ENCODE measurements at regions not wholly inside any gene's neighbourhood (a gene's known extent, or its start where the extent isn't known, plus 50 kb on each side); places are given as distances from the start of the nearest gene placed in this dataset.
"Not testable (repeated sequence)": the region's sequence is repeated elsewhere in the genome, so short reads cannot be mapped to it uniquely, and the experiment has no call there.

DNA sequence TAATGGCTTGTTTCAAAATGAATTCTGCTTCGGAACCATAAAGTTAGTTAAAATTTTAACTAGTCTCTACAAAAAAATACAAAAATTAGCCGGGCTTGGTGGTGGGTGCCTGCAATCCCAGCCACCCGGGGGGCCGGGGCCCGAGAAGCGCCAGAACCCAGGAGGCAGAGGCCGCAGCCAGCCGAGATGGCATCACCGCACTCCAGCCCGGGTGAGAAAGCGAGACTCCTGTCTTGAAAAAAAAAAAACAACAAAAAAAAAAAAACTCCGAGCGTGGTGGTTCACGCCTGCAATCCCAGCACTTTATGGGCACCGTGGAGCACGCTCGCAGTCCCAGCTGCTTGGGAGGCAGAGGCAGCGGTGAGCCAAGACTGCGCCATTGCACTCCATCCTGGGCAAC lies 781.4 kb downstream of the BRINP3 start:
- DNase-seq = no peak

DNA sequence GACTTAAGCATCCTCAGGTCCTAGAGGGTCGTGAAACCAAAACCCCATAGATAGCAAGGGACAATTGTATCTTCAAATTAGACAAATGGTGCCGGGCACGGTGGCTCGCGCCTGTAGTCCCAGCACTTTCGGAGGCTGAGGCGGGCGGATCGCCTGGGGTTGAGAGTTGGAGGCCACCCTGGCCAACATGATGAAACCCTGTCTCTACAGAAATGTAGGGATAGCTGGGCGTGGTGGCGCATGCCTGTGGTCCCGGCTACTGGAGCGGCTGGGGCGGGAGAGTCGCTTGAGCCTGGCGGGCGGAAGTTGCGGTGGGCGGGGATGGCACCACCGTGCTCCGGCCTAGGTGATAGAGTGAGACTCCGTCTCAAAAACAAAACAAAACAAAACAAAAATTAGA lies 780.6 kb downstream of the BRINP3 start:
- no peak for DNase-seq

DNA sequence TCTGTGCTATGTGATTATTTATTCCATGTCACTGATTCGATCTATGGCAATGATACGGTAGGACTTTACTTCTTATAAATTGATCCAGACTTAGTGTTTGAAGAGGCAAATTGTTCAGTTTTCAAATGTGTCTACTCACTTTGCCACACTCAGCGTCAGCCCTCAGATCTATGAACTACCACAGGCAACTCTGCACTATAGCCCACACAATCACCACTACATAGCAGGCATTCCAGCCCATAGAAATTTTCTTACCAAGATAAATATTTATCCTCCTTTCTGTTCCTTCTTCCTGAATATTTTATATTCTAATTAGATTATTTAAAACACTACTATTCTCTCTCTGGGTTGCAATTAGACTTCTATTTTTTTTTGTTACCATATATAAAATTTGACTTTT lies 776.1 kb downstream of the BRINP3 start:
- DNase-seq = no peak

DNA sequence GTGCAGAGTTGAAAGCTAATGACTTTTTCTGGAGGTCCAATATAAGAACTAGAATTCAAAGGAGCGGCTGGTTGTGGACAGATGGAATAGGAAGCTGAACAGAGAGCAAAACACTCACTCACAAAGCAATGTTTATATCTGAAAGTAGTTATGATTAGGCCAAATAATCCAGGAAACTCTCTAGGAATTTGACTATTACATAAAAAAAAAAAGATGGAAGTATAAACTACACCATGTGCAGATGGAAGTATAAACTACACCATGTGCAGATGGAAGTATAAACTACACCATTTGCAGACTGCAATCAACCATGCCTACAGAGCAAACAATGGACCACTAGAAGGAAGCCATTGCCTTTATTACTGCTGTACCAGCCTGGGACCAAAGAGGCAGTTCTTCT lies 771.1 kb downstream of the BRINP3 start:
- DNase-seq = no peak

DNA sequence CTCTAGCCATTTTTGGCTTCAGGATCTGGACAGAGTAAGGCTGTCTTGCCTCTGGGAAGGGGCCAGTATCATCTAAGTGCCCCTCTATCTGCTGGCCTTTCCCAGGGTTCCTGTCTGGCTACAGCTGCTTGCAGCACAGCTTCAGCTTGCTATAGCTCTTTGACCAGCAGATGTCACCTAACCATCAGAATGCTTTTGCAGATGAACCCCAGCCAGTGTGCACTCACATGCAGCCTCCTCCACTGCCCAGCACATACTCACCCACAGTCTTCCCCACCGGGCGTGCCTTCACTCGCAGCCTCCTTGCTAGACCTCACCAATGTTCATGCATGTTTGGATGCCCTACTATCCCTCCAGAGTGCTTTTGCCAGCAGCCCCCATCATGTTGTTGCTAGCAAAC lies 769.0 kb downstream of the BRINP3 start:
- DNase-seq = no peak

DNA sequence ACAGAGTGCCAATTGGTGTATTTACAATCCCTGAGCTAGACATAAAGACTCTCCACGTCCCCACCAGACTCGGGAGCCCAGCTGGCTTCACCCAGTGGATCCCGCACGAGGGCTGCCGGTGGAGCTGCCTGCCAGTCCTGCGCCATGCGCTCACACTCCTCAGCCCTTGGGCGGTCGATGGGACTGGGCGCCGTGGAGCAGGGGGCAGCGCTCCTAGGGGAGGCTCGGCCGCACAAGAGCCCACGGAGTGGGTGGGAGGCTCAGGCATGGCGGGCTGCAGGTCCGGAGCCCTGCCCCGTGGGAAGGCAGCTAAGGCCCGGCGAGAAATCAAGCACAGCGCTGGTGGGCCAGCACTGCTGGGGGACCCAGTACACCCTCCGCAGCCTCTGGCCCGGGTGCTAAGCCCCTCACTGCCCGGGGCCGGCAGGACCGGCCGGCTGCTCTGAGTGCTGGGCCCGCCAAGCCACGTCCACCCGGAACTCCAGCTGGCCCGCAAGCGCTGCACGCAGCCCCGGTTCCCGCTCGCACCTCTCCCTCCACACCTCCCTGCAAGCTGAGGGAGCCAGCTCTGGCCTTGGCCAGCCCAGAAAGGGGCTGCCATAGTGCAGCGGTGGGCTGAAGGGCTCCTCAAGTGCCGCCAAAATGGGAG lies 759.4 kb downstream of the BRINP3 start:
- DNase-seq = not testable (repeated sequence)

DNA sequence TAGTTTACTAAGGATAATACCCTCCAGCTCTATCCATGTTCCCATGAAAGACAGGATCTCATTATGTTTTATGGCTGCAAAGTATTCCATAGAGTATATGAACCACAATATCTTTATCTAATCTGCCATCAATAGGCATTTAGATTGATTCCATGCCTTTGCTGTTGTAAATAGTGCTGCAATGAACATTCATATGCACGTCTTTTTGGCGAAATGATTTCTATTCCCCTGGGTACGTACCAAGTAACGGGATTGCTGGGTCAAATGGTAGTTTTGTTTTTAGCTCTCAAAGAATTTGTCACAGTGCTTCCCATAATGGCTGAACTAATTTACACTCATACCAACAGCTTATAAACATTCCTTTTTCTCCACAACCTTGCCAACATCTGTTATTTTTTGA lies 750.9 kb downstream of the BRINP3 start:
- DNase-seq = no peak

DNA sequence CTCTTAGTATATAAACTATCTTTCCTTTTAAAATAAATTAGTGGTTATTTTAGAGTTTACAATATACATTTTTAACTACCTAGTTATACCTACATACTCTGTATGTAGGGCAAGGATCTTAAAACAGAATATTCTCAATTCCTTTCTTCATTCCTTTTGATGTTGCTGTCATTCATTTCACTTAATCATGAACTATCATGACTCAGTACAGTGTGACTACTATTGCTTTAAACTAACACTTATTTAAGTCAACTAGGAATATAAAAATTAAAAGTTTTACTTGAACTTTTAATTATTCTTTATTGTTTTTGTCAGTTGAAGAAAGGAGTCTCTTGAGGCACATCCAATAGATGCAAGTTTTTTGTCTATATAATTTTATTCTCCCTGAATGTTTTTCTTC lies 726.4 kb downstream of the BRINP3 start:
- DNase-seq = no peak

DNA sequence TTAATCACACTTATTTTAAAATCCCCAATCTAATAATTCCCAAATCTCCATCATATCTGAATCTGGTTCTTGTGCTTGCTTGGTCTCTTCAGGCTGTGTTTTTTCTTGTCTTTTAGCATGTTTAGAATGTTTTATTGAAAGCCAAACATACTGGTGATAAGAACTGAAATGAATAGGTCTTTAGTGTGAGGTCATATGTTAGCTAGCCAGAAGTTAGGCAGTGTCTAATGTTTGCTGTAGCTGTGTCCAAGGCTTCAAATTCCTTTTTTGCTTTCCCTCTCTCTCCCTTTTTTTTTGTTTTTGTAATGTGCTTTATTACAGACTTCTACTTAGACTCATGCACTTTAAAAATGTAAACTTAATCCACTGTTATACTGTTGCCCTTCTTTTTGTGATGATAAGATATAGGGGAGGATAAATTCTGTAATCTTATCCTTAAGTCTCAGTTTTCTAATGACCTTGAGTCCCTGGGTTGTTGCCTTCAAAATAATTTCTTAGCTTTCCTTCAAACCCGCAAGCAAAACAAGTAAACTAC lies 725.1 kb downstream of the BRINP3 start:
- DNase-seq = no peak

DNA sequence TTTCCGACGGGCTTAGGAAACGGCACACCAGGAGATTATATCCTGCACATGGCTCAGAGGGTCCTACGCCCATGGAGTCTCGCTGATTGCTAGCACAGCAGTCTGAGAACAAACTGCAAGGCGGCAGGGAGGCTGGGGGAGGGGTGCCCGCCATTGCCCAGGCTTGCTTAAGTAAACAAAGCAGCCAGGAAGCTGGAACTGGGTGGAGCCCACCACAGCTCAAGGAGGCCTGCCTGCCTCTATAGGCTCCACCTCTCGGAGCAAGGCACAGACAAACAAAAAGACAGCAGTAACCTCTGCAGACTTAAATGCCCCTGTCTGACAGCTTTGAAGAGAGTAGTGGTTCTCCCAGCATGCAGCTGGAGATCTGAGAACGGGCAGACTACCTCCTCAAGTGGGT lies 722.6 kb downstream of the BRINP3 start:
- DNase-seq = not testable (repeated sequence)

DNA sequence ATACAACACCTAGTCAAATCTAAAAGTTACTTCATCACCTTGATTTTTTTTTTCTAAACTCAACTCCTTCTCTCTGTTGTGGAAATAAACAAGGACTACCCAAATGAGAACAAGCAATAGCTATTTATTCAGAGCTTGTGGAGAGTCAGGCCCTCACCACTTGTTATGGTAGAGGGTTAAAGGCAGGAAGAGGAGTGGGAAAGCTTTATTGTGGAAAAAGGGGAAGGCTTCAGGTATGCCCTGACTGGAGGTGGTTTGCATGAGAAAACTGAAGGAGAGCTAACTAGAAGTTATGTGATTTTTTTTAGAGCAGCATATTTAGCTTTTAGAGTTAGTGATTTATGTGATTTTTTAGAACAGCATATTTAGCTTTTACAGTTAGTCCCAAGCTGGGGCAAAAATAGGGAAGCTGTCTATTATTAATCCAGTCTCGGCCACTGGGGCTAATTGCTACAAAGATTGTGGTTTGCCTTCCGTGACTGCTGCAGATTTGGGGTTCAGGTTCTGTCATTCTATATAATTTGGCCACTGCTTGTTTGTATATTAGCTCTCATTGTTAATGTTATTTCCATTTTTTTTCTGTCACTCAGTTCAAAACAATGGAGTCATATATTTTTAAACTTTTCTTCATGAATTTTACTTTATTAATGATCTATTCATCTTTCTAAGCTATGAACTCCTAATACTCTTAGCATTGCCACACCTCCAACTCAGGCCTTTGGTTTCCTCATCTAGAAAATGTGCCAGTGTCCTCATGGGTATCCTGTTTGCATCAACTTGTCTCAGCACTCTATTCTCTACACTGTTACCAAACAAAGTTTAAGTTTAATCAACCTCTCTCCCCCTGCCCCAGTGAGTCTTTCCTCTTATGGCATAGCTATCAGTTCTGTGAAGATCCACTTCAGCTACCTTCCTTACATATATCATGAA lies 713.0 kb downstream of the BRINP3 start:
- no peak for DNase-seq

DNA sequence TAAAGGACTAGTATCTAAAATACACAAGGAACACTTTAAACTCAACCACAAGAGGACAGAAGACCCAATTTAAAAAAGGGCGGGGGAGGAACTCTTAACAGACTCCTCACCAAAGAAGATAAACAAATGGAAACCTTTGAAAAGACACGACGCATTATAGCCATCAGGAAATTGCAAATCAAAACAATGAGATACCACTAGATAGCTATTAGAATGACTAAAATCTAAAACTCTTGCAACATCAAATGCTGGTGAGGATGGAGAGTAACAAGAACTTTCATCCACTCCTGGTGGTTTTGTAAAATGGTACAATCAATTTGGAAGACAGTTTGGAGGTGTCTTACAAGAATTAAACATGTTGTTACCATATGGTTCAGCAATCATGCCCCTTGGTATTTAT lies 708.2 kb downstream of the BRINP3 start:
- no peak for DNase-seq

DNA sequence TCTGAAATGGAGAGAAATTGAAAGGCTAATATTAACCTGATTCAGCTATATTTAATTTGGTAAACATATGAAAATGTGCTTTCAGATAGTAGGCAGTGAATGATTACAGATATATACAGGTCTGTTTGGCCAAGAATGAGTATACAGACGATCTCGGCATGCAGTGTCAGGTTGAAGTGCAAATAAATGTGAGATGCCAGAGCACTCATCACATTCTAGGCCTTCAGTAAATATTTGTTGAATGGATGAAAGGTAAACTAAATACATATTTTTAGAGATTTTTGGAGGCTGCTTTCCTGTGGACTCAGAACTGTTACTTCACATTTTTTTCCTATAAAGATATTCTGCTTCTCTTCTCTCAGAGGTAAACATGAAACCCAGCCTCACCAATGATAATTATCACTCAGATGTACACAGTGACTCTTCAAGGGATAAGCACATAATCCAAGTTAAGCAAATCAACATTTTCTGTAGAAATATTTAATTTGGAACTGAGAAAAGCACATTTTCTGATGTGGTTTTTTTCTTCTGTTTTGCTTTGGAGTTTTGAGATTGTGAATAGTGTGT lies 702.9 kb downstream of the BRINP3 start:
- DNase-seq = no peak

DNA sequence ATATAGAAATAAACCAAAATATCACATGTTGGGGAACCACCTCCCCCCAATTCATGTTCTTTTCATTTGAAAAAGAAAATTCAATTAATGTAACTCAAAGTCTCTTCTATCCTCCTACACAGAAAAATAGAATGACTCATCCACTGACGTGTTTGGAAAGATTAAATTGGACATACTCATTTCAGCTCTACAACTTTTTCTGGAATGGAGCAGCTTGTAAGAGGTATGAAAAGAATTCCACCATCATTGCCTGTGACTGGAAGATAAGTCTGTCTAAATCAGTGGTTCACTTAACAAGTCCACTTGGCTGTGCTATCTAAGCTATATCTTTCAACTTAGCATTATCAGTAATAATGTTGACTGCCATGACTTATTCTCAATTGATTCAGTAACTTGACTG lies 702.3 kb downstream of the BRINP3 start:
- no peak for DNase-seq

DNA sequence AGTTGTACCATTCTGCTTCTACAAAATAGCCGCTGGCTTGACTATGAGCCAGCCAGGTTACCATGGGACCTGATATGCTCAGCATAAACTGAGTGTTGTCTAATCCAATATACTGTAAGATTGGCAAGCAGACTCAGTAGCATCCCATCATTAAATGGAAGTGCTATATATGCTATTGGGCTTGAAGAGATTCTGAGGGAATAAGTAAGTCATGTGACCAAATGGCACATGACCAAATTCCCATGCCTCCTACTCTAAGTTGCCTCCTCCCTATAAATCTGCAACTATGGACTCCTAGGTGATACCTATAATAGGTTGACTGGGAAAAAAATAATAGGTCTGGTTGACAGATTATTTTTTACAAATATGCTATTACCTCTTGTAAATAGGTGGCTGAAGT lies 698.6 kb downstream of the BRINP3 start:
- DNase-seq = no peak

DNA sequence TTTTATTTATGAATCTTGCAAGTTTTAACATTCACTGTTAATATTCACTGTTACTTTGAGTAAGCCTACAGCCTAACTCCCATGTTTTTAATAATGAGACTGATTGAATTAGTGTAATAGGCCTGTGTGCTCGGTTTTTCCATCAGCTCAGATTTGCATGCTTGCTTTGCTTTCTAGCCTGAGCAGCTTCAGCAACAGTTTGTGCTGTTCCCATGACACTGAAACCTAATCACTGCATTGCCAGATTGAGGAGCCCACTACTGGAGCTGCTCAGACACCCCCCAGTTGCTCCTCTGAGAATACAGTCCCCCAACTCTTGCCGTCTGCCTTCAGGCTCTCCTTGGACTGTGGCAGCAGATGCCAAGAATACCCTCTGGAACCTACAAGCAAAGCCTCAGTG lies 695.4 kb downstream of the BRINP3 start:
- no peak for DNase-seq

DNA sequence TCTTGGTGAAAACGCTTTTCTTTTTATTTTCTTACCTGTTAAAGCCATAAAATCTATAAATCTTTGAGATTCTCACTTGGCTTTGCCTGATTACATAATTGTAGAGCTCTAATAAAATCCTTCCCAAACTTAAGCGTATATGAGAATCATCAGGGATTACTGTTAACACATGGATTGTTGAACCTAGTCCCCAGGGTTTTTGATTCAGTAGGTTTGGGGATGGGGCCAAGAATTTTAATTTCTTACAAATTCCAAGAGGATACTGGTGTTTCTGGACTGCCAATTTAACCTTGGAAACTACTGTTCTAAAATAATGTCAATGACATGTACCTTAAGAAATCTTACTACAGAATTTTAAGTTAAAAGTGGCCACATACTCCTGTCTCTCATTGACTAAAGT lies 694.2 kb downstream of the BRINP3 start:
- DNase-seq = no peak

DNA sequence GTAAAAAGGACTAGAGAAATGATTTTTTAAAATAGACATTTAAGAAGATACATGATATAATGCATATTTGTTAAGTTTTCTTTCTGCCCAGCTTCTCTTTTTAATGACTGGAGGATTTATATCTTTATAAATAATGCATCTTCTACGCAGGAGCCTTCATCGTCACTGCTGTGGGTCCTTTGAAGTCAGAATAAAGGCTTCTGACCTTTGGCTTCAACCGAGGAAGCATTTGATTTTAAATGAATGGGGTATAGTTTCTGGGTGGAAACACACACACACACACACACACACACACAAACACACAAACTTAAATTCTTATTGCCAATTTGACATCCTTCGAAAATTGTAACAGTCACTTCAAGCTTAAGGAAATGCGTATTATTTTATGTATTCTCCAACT lies 690.9 kb downstream of the BRINP3 start:
- DNase-seq = no peak

DNA sequence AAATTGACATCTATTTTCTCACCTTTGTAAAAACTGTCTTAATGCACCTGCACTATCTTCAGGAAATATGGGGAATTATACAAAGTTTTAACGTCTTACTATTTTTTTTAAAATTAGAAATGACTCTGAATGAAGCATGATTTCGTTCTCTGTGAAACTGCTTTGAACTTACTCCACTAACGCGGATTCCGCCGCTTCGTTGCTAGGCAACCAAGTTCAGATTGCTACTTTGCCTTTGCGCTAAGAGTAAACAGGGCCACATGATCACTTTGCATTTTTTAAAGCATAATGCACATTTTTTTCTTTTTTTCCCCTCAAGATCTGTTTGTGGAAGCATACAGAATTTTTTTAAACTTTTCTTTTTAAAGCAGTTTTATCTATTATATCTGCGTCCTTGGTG lies 690.5 kb downstream of the BRINP3 start:
- DNase-seq = no peak

DNA sequence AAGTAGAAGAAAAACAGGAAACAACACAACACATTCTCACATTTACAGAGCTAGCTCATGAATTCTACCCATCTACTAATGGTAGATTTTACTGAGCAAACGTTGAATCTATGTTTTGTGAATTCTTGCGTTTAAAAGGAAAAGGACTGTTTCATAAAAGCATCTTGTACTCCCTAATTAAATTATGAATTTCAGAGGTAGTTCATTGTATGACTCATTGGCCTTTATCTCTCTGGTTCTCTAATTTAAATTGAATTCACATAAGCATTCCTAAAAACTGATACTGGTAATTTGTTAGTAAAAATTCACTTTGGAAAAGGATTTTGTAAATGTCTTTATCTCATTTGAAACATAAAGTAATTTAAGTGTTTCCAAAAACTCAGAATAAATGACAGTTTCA lies 687.3 kb downstream of the BRINP3 start:
- DNase-seq = no peak

DNA sequence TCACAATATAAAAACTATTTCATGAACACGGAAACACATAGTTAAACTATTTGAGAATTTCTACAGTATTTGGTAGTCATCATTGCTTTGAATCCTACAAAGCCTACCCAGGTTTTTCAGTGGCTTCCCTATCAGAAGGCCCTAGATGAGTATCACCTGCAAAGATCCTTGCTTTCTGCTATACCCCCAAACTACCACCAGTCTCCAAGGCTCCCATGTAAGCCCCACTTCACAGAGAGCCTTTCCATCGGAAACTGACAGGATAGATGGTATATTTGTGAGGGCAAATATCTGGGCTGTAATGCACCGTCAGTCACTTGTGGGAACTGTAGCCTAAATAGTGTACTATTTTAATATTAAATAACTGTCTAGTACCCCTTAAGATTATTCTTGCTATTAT lies 674.3 kb downstream of the BRINP3 start:
- DNase-seq = no peak

DNA sequence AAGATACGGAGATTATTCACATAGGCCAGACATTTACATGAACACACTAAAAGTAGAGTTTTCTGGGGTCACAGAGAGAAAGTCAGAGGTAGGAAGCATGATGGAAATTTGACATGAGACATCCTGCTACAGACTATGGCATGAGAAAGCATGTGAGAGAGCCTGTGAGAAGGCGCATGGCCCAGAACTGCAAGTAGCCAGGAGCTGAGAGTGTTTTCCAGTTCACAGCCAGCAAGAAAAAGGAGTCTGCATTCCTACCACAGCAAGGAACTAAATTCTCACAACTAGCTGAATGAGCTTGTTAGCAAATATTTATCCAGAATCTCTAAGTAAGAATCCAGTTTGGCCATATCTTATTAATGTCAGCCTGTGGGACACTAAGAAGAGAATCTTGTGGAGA lies 673.3 kb downstream of the BRINP3 start:
- no peak for DNase-seq

DNA sequence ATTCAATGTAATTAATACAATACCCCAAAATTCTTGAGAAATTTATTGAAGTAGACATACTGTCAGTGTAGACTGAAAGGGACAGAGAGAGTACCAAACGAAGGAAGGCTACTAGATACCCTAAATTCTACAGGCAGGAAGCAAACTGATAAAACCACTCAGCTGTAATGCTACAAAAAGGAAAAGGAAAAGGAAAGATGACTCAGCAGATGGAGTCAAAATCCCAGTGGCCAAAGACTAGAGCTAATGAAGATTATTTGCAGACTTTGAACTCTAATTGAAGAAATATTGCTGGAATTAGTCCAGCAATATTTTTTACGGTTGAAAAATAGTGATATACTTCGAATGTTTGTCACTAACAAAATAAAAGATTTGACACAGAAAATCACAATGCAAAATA lies 671.9 kb downstream of the BRINP3 start:
- no peak for DNase-seq

DNA sequence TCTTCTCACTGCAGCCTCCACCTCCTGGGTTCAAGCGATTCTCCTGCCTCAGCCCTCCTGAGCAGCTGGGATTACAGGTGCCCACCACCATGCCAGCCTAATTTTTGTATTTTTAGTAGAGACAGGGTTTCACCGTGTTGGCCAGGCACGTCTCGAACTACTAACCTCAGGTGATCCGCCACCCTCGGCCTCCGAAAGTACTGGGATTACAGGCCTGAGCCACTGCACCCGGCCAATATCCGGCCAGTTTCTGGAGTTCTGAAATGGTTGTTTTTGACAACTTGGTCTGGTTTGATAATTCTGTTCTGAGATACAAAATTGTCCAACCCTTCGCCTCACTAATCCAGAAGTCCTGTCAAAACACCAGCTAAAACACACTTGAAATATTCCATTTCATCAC lies 667.0 kb downstream of the BRINP3 start:
- not testable (repeated sequence) for DNase-seq
